Large intestine (tissue), 3 donors: ENCODE measurements at regions not wholly inside any gene's neighbourhood (a gene's known extent, or its start where the extent isn't known, plus 50 kb on each side); places are given as distances from the start of the nearest gene placed in this dataset.
A peak's percentile ranks its signal among the peaks of the same experiment; 100 is the strongest.

Source experiments
- DNase-seq, 2 donors: peaks; one replicate each; pipeline versions ENCODE4 v3.0.0 to v3.0.0-alpha.2; 2013
- H3K27ac ChIP-seq: one replicate; pipeline ENCODE4 v1.5.1; 2013; ENCODE audit warnings: low read length
- H3K27me3 ChIP-seq: 2 replicates; pipeline ENCODE4 v1.6.1; 2013; ENCODE audit warnings: low read length; ENCODE audit not compliant: control insufficient read depth, insufficient read depth
- H3K36me3 ChIP-seq: 2 replicates; pipeline ENCODE4 v1.6.1; 2013; ENCODE audit warnings: low read length; ENCODE audit not compliant: control insufficient read depth, insufficient read depth
- H3K4me1 ChIP-seq: one replicate; pipeline ENCODE4 v1.6.1; 2013; ENCODE audit warnings: low read length; ENCODE audit not compliant: control insufficient read depth, insufficient read depth
- H3K4me3 ChIP-seq: one replicate; pipeline ENCODE4 v1.5.1; 2013; ENCODE audit warnings: low read length
- H3K9me3 ChIP-seq: one replicate; pipeline ENCODE4 v1.6.1; 2013; ENCODE audit warnings: mild to moderate bottlenecking, low read depth, low read length, moderate library complexity; ENCODE audit not compliant: control insufficient read depth
- WGBS: methylation state at CpG from one replicate; pipeline ENCODE4 v1.1.5; 2013; ENCODE audit warnings: low lambda C conversion rate; ENCODE audit not compliant: insufficient coverage; 5-methylcytosine and 5-hydroxymethylcytosine counted together

GRCh38 chr12:59040656-59041055 is 120.4 kb upstream of the LRIG3 start:
- Histone ChIP-seq H3K4me1 (no peaks in the 10 kb centered on the region), H3K4me3 (no peak overlapping the region), H3K9me3 (no peaks in the 10 kb centered on the region), H3K27ac (no peak overlapping the region), H3K27me3 (no peaks in the 10 kb centered on the region), H3K36me3 (no peaks in the 10 kb centered on the region)
- DNase-seq, result no peak
- no CpG with 5 or more reads among the region's 1 CpG for whole genome bisulfite sequencing

GRCh38 chr12:59040043-59040442 is 119.7 kb upstream of the LRIG3 start:
- DNase-seq, result no peak
- no peaks in the 10 kb centered on the region for H3K36me3 ChIP-seq
- H3K27ac ChIP-seq, result no peak overlapping the region
- H3K4me1 ChIP-seq, result no peaks in the 10 kb centered on the region
- no peaks in the 10 kb centered on the region for H3K9me3 ChIP-seq
- WGBS, result no CpG with 5 or more reads among the region's 2 CpGs
- no peaks in the 10 kb centered on the region for H3K27me3 ChIP-seq
- H3K4me3 ChIP-seq, result no peak overlapping the region

- H3K9me3 ChIP-seq, result no peaks in the 10 kb centered on the region
- 100% methylated on average over 1 of the region's 2 CpGs for WGBS
- no peaks in the 10 kb centered on the region for H3K27me3 ChIP-seq
- no peak for DNase-seq
- H3K36me3 ChIP-seq, result no peaks in the 10 kb centered on the region
- no peak overlapping the region for H3K4me3 ChIP-seq
- no peak overlapping the region for H3K27ac ChIP-seq
- no peaks in the 10 kb centered on the region for H3K4me1 ChIP-seq
Observed at GRCh38 chr12:59039005-59039404, 118.7 kb upstream of the LRIG3 start.

GRCh38 chr12:59036973-59037762 is 116.9 kb upstream of the LRIG3 start:
- H3K9me3 ChIP-seq, result no peaks in the 10 kb centered on the region
- no peaks in the 10 kb centered on the region for H3K27me3 ChIP-seq
- no peak overlapping the region for H3K4me3 ChIP-seq
- H3K27ac ChIP-seq, result no peak overlapping the region
- H3K36me3 ChIP-seq, result no peaks in the 10 kb centered on the region
- DNase-seq, result no peak
- no peaks in the 10 kb centered on the region for H3K4me1 ChIP-seq
- no CpG with 5 or more reads among the region's 5 CpGs for WGBS

GRCh38 chr12:59036347-59036746 is 116.0 kb upstream of the LRIG3 start:
- no peak for DNase-seq
- Histone ChIP-seq H3K4me1 (no peaks in the 10 kb centered on the region), H3K27me3 (no peaks in the 10 kb centered on the region), H3K36me3 (no peaks in the 10 kb centered on the region), H3K27ac (no peak overlapping the region), H3K9me3 (no peaks in the 10 kb centered on the region), H3K4me3 (no peak overlapping the region)
- WGBS, result 77% methylated on average over 2 of the region's 2 CpGs

GRCh38 chr12:59031313-59031712 is 111.0 kb upstream of the LRIG3 start:
- Histone ChIP-seq H3K36me3 (no peaks in the 10 kb centered on the region), H3K27me3 (no peaks in the 10 kb centered on the region), H3K4me3 (no peak overlapping the region), H3K9me3 (no peaks in the 10 kb centered on the region), H3K4me1 (no peaks in the 10 kb centered on the region), H3K27ac (no peak overlapping the region)
- no peak for DNase-seq

- H3K27ac ChIP-seq, result no peak overlapping the region
- 67% methylated on average over 1 of the region's 4 CpGs for WGBS
- H3K9me3 ChIP-seq, result no peaks in the 10 kb centered on the region
- peak in 1 of 2 donors; percentile 4 for DNase-seq
- no peaks in the 10 kb centered on the region for H3K4me1 ChIP-seq
- H3K4me3 ChIP-seq, result no peak overlapping the region
- H3K27me3 ChIP-seq, result no peaks in the 10 kb centered on the region
- H3K36me3 ChIP-seq, result no peaks in the 10 kb centered on the region
Observed at GRCh38 chr12:59030415-59030814, 110.1 kb upstream of the LRIG3 start.

GRCh38 chr12:59027199-59027598 is 106.9 kb upstream of the LRIG3 start:
- WGBS, result 50% methylated on average over 2 of the region's 3 CpGs
- Histone ChIP-seq H3K4me1 (no peaks in the 10 kb centered on the region), H3K9me3 (no peaks in the 10 kb centered on the region), H3K27me3 (no peaks in the 10 kb centered on the region), H3K4me3 (no peak overlapping the region), H3K36me3 (no peaks in the 10 kb centered on the region), H3K27ac (no peak overlapping the region)
- no peak for DNase-seq

- Histone ChIP-seq H3K9me3 (no peaks in the 10 kb centered on the region), H3K27ac (no peak overlapping the region), H3K27me3 (no peaks in the 10 kb centered on the region), H3K4me3 (no peak overlapping the region), H3K36me3 (no peaks in the 10 kb centered on the region), H3K4me1 (no peaks in the 10 kb centered on the region)
- no peak for DNase-seq
- 80% methylated on average over 2 of the region's 4 CpGs for WGBS
Observed at GRCh38 chr12:59023861-59024424, 103.6 kb upstream of the LRIG3 start.

- no peaks in the 10 kb centered on the region for H3K4me1 ChIP-seq
- H3K36me3 ChIP-seq, result no peaks in the 10 kb centered on the region
- 89% methylated on average over 9 of the region's 14 CpGs for WGBS
- no peak overlapping the region for H3K27ac ChIP-seq
- no peak overlapping the region for H3K4me3 ChIP-seq
- no peaks in the 10 kb centered on the region for H3K27me3 ChIP-seq
- no peaks in the 10 kb centered on the region for H3K9me3 ChIP-seq
- DNase-seq, result no peak
Observed at GRCh38 chr12:59020073-59020946, 100.0 kb upstream of the LRIG3 start.
